ENCODE measurements at regions not wholly inside any gene's neighbourhood (a gene's known extent, or its start where the extent isn't known, plus 50 kb on each side); places are given as distances from the start of the nearest gene placed in this dataset.

GRCh38 chr14:98956181-98956580 lies 315.8 kb downstream of the BCL11B start (continued):
- TF ChIP-seq KLF8 (tag by site-specific recombination; IDR thresholded peaks at IDR 0.05) (no peak), SALL2 (tag by site-specific recombination; IDR thresholded peaks at IDR 0.05; ENCODE audit: borderline replicate concordance) (no peak), ZNF580 (tag by site-specific recombination; IDR thresholded peaks at IDR 0.05) (no peak), SP2 (tag by site-specific recombination; IDR thresholded peaks at IDR 0.05) (no peak)

GRCh38 chr14:98956661-98957060 lies 315.3 kb downstream of the BCL11B start:
- ChIA-PET POLR2A (no interaction called here), CTCF (no interaction called here)
- H3K36me3 ChIP-seq (ENCODE audit: control insufficient read depth in 2 of 2, insufficient read depth in 1 of 2, low read length in 2 of 2), result no peaks in the 10 kb centered on the region
- TF ChIP-seq ZNF768 (tag by site-specific recombination; IDR thresholded peaks at IDR 0.05) (no peak), ZNF26 (tag by site-specific recombination; IDR thresholded peaks at IDR 0.05) (no peak), AEBP2 (tag by site-specific recombination; IDR thresholded peaks at IDR 0.05; ENCODE audit: borderline replicate concordance) (no peak), ZNF350 (tag by site-specific recombination; IDR thresholded peaks at IDR 0.05) (no peak), ZNF184 (tag by site-specific recombination; IDR thresholded peaks at IDR 0.05) (no peak), ZNF518A (tag by site-specific recombination; conservative IDR thresholded peaks at IDR 0.05; ENCODE audit: low read depth) (no peak), KLF9 (tag by site-specific recombination; IDR thresholded peaks at IDR 0.05; ENCODE audit: low read depth) (no peak)
- no peaks in the 10 kb centered on the region for H3K4me1 ChIP-seq (ENCODE audit: control insufficient read depth, insufficient read depth, low read length)
- no peak overlapping the region for H3K4me3 ChIP-seq (ENCODE audit: low read depth, low read length)
- no peaks in the 10 kb centered on the region for H3K9me3 ChIP-seq (ENCODE audit: control insufficient read depth, insufficient read depth, low read depth, low read length)
- H3K27ac ChIP-seq (ENCODE audit: extremely low read depth, low read depth, low read length), result no peak overlapping the region

- CTCF ChIA-PET, result interaction anchor here (0.6 kb wide), 1 partner anchor 9 kb away, joined by 3 read pairs; no protein-coding TSS in a partner anchor
- Histone ChIP-seq H3K4me3 (ENCODE audit: low read depth, low read length) (no peak overlapping the region), H3K27ac (ENCODE audit: extremely low read depth, low read depth, low read length) (no peak overlapping the region), H3K36me3 (ENCODE audit: control insufficient read depth in 2 of 2, insufficient read depth in 1 of 2, low read length in 2 of 2) (no peaks in the 10 kb centered on the region), H3K4me1 (ENCODE audit: control insufficient read depth, insufficient read depth, low read length) (no peaks in the 10 kb centered on the region), H3K9me3 (ENCODE audit: control insufficient read depth, insufficient read depth, low read depth, low read length) (no peaks in the 10 kb centered on the region)
- POLR2A ChIA-PET, result no interaction called here
- TF ChIP-seq ZNF514 (tag by site-specific recombination; IDR thresholded peaks at IDR 0.05) (no peak), SCRT2 (tag by site-specific recombination; IDR thresholded peaks at IDR 0.05) (peak; percentile 47; the same call in 1 of the 2 replicates)
These were observed 314.6 kb downstream of the BCL11B start for GRCh38 chr14:98957211-98958047.
